Upper lobe of left lung (tissue), 6 donors: ENCODE measurements at regions not wholly inside any gene's neighbourhood (a gene's known extent, or its start where the extent isn't known, plus 50 kb on each side); places are given as distances from the start of the nearest gene placed in this dataset.
A peak's percentile ranks its signal among the peaks of the same experiment; 100 is the strongest.

ENCODE experiments used
- ATAC-seq, 2 donors: fragments of 200-7000 bp; cut with Tn5 transposase; one replicate each; pipeline ENCODE4 v1.9.1; 2022; ENCODE audit warnings: mild to moderate bottlenecking in 2 of 2, moderate library complexity in 2 of 2; ENCODE audit not compliant: low FRiP score in 2 of 2
- DNase-seq, 2 donors: peaks; one replicate each; pipeline ENCODE4 v3.0.0-alpha.2; 2019 to 2020
- H3K27ac ChIP-seq, 4 donors: fragments of 200-600 bp; sonication (generic); one replicate each; pipeline ENCODE4 v1.5.1; 2016 to 2019
- H3K27me3 ChIP-seq, 4 donors: fragments of 200-600 bp; sonication (generic); one replicate each; pipeline ENCODE4 v1.5.1; 2017 to 2019
- H3K36me3 ChIP-seq, 4 donors: fragments of 200-600 bp; sonication (generic); one replicate each; pipeline ENCODE4 v1.5.1; 2016 to 2019
- H3K4me1 ChIP-seq, 4 donors: fragments of 200-600 bp; sonication (generic); one replicate each; pipeline ENCODE4 v1.5.1; 2018 to 2019
- H3K4me3 ChIP-seq, 4 donors: fragments of 200-600 bp; sonication (generic); one replicate each; pipeline ENCODE4 v1.5.1; 2017 to 2019; ENCODE audit warnings: mild to moderate bottlenecking in 2 of 4, moderate library complexity in 1 of 4
- H3K9me3 ChIP-seq, 4 donors: fragments of 200-600 bp; sonication (generic); one replicate each; pipeline ENCODE4 v1.5.1; 2018 to 2019
- CTCF ChIP-seq, 6 experiments: fragments of 450-650 bp in 4 of 6; fragments of 200-600 bp in 2 of 6; sonication (generic) in 2 of 6; IDR thresholded peaks; one replicate each; pipeline ENCODE4 v1.5.1; 2016 to 2019; ENCODE audit warnings: antibody characterized with exemption in 6 of 6
- EP300 ChIP-seq, 4 donors: sonication (generic); formaldehyde crosslinking; IDR thresholded peaks; one replicate each; pipeline ENCODE4 v1.5.1; 2017; ENCODE audit warnings: antibody characterized with exemption in 4 of 4, control low read depth in 2 of 4
- POLR2A ChIP-seq, 4 donors: fragments of 450-650 bp; IDR thresholded peaks; one replicate each; pipeline ENCODE4 v1.5.1; 2016 to 2017; ENCODE audit warnings: antibody characterized with exemption in 4 of 4, mild to moderate bottlenecking in 2 of 4
- POLR2AphosphoS5 ChIP-seq, 2 donors: sonication (generic); formaldehyde crosslinking; IDR thresholded peaks; one replicate each; pipeline ENCODE4 v1.5.1; 2017; ENCODE audit warnings: antibody characterized with exemption in 2 of 2
- WGBS, 2 donors: methylation state at CpG; one replicate each; pipeline ENCODE4 v1.1.5; 2017 to 2018; 5-methylcytosine and 5-hydroxymethylcytosine counted together
- donor health status: DM: no; HTN: no; CAD: no; lungs with moderate emphysema.
- donor health status: DM: no; HTN: yes; CAD: no; lungs with severe emphysema.

DNA sequence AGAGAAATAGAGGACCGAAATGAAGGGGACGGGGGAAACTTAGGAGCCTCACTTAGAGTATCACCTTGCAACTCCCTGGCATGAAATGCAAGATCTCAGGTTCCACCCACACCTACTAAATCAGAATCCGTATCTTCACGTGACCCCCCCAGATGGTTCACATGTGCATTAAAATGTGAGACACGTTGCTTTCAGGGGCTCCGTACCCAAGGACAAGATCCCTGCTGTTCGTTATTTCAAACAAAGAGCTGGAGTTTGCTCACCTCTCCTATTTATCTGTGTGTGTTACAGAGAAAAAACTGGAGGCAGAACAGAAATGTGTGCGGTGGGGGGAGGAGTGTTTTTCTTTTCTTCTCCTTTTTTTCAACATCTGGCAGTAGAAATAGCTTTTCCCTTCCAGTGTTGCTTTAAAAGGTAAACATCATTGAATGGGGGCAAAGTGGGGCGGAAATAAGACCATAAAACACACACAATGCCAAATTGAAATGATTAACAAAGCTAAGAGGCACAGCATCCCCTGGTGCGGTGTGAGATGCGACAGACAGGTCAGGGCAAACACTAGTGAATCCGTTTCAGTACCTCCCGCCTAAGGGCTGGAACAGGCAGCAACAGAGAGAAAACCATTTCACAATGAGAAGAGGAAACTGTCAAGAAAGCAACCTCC lies 145.4 kb downstream of the SOX9 start:
- TF ChIP-seq POLR2A (IDR thresholded peaks at IDR 0.05) (no peak), CTCF (IDR thresholded peaks at IDR 0.05) (no peak), EP300 (IDR thresholded peaks at IDR 0.05) (no peak), POLR2AphosphoS5 (IDR thresholded peaks at IDR 0.05) (no peak)

DNA sequence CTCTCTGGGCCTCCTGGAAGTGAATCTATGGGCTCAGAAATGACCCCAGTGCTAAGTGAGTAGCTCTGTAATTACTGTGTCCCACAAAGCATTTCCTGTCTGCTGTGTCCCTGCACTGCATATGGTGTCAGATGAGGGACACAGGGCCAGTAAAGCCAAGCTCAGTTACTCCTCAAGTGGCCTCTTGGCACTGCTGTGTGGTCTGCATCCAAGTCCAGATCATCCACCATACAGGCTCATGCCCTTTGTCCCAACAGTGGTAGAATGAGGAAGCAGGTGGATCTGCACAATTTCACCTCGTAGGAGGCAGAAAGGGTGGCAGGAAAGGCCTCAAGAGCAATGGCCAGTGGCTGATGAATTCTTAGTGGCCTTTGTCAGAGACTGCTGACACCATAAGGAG lies 146.8 kb downstream of the SOX9 start:
- Histone ChIP-seq H3K27me3 (no peaks in the 10 kb centered on the region), H3K4me1 (no peaks in the 10 kb centered on the region), H3K4me3 (no peak overlapping the region), H3K9me3 (no peaks in the 10 kb centered on the region), H3K27ac (no peak overlapping the region), H3K36me3 (no peaks in the 10 kb centered on the region)
- TF ChIP-seq CTCF (IDR thresholded peaks at IDR 0.05), result no peak
- no peak for TF ChIP-seq POLR2AphosphoS5 (IDR thresholded peaks at IDR 0.05)
- no peak for TF ChIP-seq EP300 (IDR thresholded peaks at IDR 0.05)
- no peak for TF ChIP-seq POLR2A (IDR thresholded peaks at IDR 0.05)
- ATAC-seq (no peak), DNase-seq (no peak)
- 43 to 70% methylated on average over 1 of the region's 1 CpG for WGBS, 2 donors

More for the DNA sequence above, 145.4 kb downstream of the SOX9 start:
- Histone ChIP-seq H3K4me1 (no peaks in the 10 kb centered on the region), H3K9me3 (no peaks in the 10 kb centered on the region), H3K4me3 (no peak overlapping the region), H3K36me3 (no peaks in the 10 kb centered on the region), H3K27ac (no peak overlapping the region), H3K27me3 (no peaks in the 10 kb centered on the region)
- ATAC-seq, result no peak
- DNase-seq, result no peak
- WGBS, 2 donors, result 32 to 39% methylated on average over 13 of the region's 13 CpGs

DNA sequence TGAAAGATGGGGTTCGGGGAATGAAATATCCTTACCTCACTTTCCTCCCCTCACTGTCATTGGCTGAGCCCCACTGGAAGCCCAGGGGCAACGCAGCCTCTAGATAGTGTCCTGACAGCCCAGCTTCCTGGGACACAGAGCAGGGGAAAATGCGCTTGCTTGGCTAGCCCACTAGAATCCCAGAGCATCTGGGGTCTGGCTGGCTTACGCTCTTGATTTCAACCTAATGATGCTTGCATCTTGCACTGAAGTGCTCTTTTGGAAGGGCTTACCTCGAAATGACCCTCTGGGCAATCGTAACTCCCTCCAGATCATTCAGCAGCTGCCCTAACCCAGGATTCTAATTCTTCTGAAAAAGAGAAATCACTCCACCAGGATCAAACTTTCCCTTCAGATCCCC lies 147.6 kb downstream of the SOX9 start:
- 78 to 85% methylated on average over 6 of the region's 6 CpGs for WGBS, 2 donors

GRCh38 chr17:72270273-72270924 lies 149.6 kb downstream of the SOX9 start:
- Histone ChIP-seq H3K36me3 (no peaks in the 10 kb centered on the region), H3K27ac (no peak overlapping the region), H3K9me3 (no peaks in the 10 kb centered on the region), H3K4me1 (no peaks in the 10 kb centered on the region), H3K27me3 (no peaks in the 10 kb centered on the region), H3K4me3 (no peak overlapping the region)
- ATAC-seq (peak in 1 of 2 donors; percentile 40), DNase-seq (no peak)
- TF ChIP-seq POLR2A (IDR thresholded peaks at IDR 0.05) (no peak), CTCF (IDR thresholded peaks at IDR 0.05) (no peak), EP300 (IDR thresholded peaks at IDR 0.05) (no peak), POLR2AphosphoS5 (IDR thresholded peaks at IDR 0.05) (no peak)
- WGBS, 2 donors, result 50 to 55% methylated on average over 6 of the region's 6 CpGs

More for the DNA sequence above, 147.6 kb downstream of the SOX9 start:
- H3K27me3 ChIP-seq, result no peaks in the 10 kb centered on the region
- TF ChIP-seq POLR2AphosphoS5 (IDR thresholded peaks at IDR 0.05) (no peak), CTCF (IDR thresholded peaks at IDR 0.05) (no peak)
- no peak for DNase-seq
- H3K4me1 ChIP-seq, result no peaks in the 10 kb centered on the region
- H3K36me3 ChIP-seq, result no peaks in the 10 kb centered on the region
- no peak overlapping the region for H3K27ac ChIP-seq
- H3K9me3 ChIP-seq, result no peaks in the 10 kb centered on the region
- ATAC-seq, result no peak
- no peak overlapping the region for H3K4me3 ChIP-seq

DNA sequence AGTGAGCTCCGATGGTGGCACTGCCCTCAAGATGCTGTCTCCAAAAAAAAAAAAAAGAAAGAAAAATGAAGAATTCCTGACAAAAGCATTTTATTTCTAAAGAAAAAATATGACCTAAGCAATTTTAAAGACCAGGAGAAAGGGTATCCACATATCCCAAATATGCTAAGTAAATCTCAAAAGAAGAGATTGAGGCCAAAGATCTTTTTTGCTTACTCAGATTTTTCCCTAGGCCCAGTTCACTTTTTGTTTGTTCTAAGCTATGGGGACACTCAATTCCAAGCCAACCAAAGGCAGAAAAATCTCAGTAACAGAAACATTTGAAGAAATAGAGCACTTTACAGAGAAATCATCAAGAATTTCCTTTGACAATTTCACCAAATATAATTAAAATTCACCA lies 150.8 kb downstream of the SOX9 start:
- ATAC-seq (no peak), DNase-seq (no peak)
- Histone ChIP-seq H3K4me3 (no peak overlapping the region), H3K36me3 (no peaks in the 10 kb centered on the region), H3K27me3 (no peaks in the 10 kb centered on the region), H3K4me1 (no peaks in the 10 kb centered on the region), H3K9me3 (no peaks in the 10 kb centered on the region), H3K27ac (no peak overlapping the region)
- WGBS, 2 donors, result 89 to 100% methylated on average over 1 of the region's 1 CpG
- TF ChIP-seq EP300 (IDR thresholded peaks at IDR 0.05) (no peak), POLR2A (IDR thresholded peaks at IDR 0.05) (no peak), CTCF (IDR thresholded peaks at IDR 0.05) (no peak), POLR2AphosphoS5 (IDR thresholded peaks at IDR 0.05) (no peak)
